ENCODE measurements at regions not wholly inside any gene's neighbourhood (a gene's known extent, or its start where the extent isn't known, plus 50 kb on each side); places are given as distances from the start of the nearest gene placed in this dataset.

DNA sequence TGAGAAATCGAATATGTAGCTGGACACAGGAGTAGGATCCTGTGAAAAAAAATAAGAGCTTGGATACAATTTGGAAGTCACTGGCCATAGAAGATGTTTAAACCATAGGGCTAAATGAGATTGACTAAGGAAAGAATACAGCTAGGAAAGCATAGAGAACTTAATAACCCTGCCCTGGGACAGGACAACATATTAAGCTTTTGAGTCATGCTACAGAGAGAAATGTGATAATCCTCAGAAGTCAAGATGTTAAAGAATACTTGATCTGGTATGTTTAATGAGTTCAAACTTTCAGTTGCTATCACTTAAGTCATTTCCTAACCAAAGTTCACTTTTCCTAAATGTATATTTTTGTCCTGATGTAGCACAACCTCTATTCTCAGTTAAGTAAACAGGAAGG is 154.6 kb upstream of the TSHZ2 start:
- no peak for DNase-seq

DNA sequence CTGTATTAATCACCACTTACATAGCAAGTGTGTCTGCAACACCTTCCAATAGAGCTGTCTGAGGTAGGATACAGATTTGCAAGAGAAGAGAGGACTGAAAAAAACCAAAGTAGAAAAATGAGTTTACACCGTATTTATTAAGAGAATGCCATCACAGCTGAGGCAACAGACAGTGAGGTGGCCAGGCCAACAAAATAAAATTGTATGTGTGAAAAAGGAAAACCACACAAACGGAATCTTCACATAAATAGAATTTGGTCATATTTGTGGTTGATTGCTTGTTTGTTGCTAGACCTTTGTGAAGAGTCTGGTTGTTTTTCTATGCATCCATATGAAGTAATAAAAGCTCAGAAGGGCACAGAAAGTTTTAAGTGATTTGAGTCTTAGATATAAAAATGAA is 157.8 kb upstream of the TSHZ2 start:
- DNase-seq, result no peak

DNA sequence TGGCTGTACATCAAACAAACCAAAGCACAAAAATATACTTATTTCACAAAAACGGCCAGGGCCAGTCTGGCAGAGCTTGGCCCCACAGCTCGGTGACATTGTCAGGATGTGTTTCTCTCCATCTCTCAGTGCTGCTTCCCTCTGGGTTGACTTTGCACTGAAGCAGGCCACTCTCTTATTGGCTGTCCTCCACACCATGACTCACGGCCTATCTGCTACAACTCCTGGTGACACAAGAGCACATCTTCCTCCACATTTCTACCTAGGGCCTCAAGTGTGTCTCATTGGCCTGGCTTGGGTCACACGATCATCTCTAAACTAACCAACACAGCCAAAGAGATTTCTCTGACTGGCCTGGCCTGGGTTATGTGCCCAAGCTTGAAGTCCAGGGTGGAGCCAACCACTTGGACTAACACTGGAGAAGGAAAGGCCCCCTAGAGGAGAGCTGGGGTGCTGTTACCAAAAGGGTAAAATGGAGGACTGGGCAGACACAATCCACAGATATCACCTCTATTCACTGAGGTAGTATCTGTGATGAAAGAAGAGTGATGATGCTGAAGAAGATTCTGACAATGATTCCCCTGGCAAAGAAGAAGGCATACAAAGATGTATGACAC is 159.8 kb upstream of the TSHZ2 start:
- DNase-seq, result no peak

DNA sequence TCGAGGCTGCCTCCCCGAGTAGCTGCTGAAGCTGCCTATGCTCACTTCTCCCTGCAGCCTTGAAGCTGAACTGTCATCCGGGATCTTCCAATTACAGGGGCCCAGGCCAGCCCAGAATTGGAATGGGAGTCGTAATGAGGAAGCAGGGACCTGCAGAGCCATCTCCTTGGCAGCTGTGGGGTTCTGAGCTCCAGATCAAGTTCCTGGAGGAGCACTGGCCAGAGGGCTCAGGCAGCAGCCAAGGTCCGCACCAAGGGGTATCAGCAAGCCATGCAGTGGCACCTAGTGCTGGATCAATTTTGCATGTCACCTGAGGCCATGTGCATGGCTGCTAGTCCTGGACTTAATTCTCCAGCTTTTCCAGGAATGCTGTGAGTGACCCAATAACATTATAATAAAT is 163.2 kb upstream of the TSHZ2 start:
- no peak for DNase-seq

DNA sequence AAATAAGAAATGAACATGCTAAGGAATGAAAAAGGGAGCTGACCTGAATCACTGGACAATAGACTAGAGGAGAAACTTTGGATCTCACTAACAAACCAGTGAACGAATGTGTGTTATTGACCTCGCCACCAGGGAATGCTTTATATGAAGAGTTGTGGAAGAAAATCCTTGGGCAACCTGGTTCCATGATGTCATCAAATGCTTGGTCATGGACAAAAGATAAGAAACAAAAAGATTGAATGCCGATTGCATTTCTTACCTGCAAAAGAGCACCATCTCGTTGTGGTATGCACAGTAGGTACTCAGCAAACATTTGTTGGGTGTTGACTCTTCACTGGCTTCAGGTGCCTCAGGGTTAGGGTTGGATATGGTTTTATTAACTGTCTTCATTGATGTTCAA is 165.2 kb upstream of the TSHZ2 start:
- no peak for DNase-seq

DNA sequence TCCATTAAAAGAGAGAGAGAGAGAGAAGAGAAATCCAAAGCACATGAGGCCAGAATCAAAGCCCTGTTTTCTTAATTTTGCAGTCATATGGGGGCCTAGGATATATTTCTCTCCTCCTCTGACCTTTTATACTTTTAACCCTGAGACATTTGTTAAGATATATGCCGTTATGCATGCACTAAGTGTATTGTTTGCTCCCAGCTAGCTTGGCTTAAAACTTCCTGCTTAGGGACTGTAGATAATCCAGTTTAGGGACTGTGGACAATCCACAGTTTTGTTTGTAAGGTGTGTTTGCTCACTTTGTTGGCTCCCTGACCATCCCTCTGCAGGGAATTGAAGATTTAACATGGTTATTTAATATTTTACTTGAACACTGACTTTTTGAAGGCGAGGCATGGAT is 166.3 kb upstream of the TSHZ2 start:
- no peak for DNase-seq

DNA sequence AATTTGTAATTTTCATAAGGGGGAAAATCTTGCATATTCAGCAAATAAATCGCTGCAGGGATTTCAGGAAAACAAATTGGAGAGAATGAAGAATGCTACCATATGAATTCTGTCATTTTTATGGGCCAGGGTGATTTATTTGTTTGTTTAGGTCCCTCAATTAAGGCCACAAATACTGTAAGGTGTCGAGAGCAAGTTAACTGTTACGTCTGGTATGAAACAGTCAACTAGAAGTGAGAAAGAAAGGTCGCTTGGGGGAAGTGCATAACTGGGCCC is 166.9 kb upstream of the TSHZ2 start:
- no peak for DNase-seq

DNA sequence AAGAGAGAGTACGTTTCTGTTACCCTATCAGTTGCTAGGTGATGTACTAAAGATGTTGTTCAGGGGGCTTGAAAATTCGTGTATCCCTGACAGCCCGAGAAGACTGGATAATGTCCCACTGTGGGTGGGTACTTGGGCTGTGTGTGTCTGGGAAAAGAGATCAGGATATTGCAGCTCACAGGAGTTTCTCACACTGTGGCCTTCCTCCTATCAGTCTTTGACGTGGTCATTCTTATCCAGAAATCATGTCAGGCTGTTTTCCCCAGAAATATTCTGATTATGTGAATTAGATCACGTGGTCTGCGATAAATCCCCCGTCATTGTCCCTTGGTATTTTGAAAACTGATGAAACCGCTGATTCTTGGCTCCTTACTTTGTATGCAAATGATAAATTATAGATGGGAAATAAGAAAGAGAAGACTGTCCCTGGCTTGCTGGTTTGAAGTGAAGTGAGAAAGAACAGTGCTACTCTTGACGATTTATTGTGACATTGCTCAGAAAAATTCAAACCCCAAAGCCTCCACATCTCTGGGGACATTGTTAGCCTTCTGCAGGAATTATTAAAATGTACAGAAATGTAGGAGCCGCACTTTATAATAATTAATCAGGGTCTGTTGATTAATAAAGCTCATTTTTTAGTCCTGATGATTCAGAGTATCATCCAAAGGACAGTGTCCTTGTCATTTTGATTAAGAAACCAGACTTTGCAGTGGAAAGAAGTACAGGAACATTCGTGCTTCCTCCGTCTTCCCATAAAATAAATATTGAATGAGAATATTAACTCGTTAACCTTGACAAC is 167.5 kb upstream of the TSHZ2 start:
- no peak for DNase-seq

DNA sequence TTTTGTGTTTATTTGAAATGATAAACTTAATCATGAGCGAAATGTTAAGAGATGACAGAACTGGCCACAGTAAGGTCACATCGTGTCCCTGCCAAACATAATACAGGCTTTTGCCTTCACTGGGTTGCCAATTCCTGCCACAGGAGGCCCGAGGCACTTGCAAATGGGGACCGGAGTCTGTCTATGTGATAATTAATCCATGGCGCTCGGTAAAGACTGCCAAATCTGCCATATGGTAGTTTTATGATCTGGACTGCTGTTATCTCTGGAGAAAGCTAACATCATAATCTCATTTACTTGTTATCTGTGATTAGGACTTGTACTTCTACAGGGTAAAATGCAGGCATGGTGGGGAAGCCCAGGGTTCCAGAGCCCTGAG is 170.5 kb upstream of the TSHZ2 start:
- peak; percentile 44 for DNase-seq

DNA sequence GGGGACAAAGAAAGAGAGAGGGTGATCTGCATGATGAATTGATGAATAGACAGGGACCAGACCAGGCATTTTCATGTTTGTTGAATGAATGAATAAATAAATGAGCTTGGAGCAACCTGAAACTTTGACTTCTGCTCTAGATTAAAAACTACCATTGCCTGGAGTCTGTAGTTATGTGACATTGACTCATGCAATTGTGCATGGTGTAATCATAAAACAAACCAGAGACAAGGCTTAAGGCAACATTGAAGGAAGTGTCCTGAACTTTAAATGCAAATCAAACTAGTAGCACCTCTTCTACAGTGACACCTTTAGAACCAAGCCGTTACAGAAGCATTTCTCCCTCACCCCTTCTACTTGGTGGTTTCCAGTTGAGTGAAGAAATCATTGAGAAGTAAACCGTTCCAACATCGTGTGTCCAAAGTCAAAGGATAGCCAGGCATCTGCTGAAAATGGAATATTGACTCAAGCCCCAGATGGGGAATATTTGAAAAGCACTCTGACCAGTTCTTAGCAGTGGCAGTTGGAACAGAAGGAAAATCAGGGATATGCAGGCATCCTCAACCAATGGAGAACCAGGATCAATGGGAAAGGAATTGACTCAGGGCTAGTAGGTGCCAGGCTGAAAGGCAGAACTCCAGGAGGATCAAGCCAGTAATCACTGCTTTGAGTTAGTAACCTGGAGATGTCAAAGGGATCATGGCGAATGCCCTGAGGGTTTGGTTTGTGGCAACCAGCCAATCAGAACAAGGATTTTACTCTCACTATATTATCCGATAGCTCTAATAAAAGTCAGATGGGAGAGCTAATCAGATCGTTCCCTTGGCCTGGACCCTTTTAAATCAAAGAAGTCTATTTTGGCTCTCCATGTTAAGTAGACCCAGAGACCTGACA is 171.2 kb upstream of the TSHZ2 start:
- no peak for DNase-seq

DNA sequence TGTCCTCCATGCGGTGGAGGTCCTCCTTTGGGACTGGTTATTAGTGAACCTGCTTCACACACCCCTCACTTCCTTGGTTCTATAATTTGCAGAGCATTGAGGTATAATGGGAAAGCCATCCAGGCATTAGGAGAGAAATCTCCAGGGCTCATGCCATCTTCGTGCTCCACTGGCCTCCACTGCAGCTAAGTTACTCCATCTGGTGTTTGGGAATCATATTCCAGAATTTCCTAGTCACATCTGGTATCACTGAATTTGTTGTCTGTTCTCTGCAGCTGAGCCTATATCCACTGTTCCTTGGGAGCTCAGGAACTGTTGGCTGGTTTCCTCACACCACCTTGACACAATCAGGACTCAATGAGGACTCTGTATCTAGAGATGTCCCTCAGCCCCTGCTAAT is 173.0 kb upstream of the TSHZ2 start:
- DNase-seq, result peak; percentile 49

DNA sequence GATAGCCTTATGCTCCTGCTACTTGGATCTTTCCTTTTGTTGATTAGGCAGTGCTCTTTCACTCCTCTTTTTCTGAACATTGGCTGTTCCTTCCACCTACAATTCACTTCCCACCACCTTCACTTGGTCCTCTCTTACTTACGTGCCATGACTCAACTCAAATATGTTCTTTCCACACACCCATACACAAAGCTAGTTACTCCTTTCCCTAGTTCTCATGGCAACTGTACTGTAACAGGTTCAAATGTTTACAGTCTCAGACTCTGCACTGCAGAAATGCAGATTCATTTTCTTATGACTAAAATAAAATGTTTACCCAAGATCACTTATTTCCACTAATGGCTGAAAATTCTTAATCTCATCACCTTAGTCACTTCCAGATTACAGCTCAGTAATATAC is 174.0 kb upstream of the TSHZ2 start:
- DNase-seq, result no peak

DNA sequence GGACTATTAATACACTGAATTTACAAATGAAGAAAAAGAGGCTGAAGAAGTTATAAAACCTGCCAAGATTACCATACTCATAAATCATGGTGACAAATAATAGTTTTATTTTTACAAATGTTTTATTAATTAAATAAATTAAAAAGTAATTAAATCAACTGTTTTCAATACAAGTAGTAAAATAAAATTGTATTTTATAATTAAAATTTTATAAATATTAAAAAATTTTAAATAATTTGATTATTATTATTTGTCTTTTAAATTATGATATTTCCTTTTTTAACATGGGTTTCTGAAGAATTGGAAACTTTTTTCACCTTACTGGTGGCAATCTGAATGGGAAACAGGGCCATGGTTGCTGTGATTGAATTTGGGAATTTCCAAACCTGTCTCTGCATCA is 177.3 kb upstream of the TSHZ2 start:
- DNase-seq, result no peak

DNA sequence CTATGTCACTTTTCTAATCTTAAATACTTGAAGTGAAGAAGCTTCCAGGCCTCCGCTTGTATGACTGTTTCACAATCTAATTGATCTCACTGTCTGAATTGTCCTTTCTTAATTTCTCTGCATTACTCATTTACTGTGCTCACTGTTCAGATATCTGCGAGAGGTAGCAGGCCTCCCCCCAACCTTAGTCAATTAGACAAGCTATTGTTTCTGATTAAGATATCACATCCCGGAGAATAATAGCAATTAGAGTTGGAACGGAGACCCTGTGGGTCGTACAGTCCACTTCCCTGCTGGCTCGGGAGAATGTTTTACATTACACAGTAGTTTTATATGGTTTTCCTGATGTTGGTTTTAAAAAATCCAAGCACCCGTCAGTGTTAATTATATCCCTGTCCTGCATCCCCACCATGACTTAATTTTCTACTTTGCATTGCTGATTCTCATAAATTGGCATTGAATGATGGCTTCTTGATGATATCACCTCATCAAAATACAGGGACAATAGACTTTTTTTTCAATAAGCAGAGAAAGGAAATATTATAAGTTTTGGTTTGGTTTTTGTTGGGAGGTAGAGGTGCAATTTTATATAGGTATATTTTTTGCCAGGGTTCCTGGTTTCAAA is 178.7 kb upstream of the TSHZ2 start:
- DNase-seq, result no peak

DNA sequence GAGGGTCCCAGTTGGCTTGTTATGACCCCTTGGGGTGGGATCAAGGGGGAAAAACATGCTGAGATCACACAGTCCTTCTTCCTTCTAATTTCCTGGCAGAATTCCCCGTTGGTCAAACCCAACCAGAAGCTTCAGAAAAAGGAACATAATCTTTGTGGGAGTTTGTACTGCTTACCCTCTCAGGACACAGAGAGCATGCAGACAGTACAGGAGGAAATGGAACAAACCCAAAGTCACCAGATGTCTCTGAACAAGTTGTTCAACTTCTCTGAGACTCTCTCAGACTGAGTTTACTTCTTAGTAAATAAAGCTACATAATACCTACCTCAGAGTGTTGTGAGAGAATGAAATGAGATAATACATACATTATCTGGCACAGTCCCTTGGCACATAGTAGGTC is 181.1 kb upstream of the TSHZ2 start:
- no peak for DNase-seq

DNA sequence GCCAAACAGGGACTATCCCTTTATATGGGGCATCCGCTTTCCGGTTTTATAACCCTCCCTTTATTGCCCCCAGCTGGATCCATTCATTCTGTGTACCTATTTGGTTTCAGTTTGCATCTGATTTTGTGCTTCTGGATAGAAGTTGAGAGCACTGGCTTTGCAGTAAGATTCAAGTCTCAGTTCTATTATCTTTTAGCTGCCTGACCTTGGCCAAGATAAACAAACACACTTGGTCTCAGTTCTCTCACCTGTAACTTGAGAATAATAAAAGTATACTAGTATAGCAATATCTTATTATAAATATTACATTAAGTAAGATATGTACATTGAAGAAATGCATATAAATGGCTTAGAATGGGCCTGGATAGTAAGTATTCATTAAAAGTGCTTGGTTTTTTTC is 182.4 kb upstream of the TSHZ2 start:
- DNase-seq, result no peak

DNA sequence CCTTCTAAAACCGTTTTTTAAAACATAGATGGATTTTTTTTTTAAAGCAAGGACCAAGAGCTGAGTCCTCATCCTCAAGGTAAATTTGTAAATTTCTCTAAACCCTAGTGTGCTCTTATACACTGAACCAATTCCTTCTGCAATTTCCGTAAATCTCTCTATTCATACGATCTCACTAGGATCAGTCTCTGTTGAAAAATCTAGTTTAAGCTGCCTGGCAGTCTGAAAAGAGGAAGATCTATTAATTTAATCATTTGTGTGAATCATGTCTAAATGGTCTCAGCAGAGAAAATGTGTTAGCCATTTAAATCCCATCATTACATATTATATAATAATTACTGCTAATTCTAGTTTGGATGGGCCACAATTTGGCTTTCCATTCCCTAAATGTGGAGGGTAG is 184.2 kb upstream of the TSHZ2 start:
- no peak for DNase-seq

DNA sequence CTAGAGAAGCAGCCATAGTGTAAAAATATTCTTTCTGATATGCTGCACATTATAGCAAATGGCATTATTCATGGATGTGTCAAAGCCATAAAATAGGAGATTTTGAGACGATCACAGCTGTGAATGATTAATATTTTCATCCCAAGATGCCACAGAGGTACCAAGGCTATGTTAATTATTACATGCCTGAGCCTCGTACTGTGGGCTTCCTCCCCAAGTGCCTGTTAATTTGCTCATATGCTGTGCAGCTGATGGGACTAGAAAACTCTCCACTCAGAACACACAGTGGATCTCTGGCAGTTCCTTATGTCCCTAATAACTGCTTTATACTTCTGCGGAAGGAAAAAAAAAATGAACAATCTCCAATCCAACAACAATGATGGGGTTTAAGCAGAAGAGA is 184.9 kb upstream of the TSHZ2 start:
- peak; percentile 7 for DNase-seq

DNA sequence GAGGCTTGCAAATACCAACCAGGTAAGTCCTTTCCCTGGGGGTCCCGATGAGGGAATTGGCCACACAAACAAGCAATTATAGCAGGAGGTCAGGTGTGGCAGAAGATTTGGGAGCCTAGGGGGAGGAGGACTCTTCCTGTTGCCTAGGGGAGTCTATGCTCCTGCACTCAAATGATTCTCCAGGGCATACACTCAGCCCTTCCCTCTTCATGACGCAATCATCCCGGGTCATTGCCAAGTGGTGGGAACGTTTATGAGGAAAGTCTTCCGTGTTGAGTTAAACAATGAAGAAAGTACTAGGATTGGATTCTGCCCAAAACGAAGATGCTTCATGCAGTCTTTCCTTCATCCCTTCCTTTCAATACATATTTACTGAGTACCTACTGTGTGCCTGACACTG is 186.5 kb upstream of the TSHZ2 start:
- no peak for DNase-seq

DNA sequence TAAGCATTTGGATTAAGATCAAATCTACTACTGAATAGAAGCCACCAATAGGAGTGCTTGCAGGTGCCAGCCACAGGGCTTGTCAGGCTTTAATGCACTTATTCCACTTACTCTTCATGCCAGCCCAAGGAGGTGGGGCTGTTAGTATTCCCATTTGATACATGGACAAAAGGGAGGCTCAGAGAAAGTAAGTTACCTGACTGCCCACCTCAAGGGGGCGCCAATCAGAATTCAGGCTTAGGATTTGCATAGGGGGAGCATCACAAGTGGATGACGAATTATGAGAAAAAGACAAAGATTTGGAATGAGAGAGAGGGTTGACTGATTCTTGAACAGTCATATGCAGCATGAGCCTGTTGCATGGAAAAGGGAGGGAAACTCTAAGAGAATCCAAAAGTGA is 188.4 kb upstream of the TSHZ2 start:
- no peak for DNase-seq

DNA sequence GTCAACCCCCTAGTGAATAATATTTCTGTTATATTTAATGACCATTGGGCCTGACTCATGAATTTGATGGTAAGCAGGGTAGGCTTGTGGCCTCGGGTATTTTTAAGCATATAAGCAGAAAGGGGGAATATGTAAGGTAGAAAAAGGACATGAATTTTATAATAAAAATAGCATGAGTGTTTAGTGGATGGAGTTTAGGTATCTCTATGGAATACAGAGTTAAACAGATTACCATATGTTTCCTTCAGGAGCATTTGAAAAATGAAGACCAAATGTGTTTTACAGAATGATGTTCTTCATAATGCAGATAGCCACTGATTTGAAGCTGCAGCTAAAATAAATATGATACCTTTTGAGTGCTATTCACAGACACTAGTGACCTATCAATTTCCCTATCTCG is 191.7 kb upstream of the TSHZ2 start:
- DNase-seq, result no peak

DNA sequence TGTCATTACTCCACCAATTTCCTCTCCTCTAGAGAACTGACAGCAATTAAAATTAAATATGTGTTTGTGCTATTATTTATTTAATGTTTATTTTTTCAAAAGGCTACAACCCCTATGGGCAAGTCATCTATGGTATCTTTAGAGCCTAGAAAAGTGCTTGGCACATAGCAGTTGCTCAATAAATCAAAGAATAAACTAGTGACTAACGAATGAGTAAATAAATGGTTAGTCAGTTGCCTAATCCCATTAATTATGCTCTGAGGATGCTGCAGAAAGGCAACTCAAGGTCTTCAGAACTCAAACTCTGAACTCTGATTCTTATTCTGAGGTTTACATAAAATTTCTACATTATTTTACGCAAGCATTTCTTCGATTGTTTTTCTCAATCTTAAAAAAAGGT is 193.0 kb upstream of the TSHZ2 start:
- DNase-seq, result no peak

DNA sequence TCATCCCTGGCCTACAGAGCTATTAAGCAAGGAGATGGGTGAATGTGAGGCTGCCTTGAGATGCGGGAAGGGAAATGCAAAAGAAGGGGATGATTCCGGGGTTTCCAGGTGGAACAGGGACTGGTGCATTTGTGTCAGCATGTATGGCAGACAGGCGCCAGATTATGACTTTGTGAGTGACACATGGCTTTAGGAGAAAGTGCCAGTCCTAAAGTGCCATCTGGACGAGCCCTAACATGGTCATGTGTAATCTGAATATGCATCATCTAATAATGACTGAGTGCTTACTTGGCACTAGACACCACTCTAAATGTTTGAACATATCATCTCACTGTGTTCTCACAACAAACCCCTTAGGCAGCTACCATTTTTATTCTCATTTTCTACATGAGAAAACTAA is 195.0 kb upstream of the TSHZ2 start:
- DNase-seq, result no peak

Measured in skin of body (tissue), 1 donor.